Ovary (tissue), 7 donors: ENCODE measurements at regions not wholly inside any gene's neighbourhood (a gene's known extent, or its start where the extent isn't known, plus 50 kb on each side); places are given as distances from the start of the nearest gene placed in this dataset.

Source experiments
- DNase-seq, 5 donors: peaks; one replicate each; pipeline ENCODE4 v3.0.0-alpha.2; 2019 to 2020
- H3K27ac ChIP-seq, 2 donors: fragments of 200-600 bp; one replicate each; pipeline versions ENCODE4 v1.5.1 to v1.8.0; 2019 to 2022
- H3K27me3 ChIP-seq: fragments of 200-600 bp; one replicate; pipeline ENCODE4 v1.8.0; 2022
- H3K36me3 ChIP-seq: fragments of 200-600 bp; sonication (generic); one replicate; pipeline ENCODE4 v1.5.1; 2019
- H3K4me1 ChIP-seq: one replicate; pipeline ENCODE4 v1.8.1; 2013; ENCODE audit warnings: mild to moderate bottlenecking, moderate library complexity; ENCODE audit not compliant: insufficient read depth
- H3K4me3 ChIP-seq: fragments of 200-600 bp; sonication (generic); one replicate; pipeline ENCODE4 v1.5.1; 2017
- H3K9me3 ChIP-seq, 2 donors: fragments of 200-600 bp in 1 of 2; sonication (generic) in 1 of 2; one replicate each; pipeline versions ENCODE4 v1.5.1 to v1.8.1; 2013 to 2019; ENCODE audit warnings: mild to moderate bottlenecking in 1 of 2, moderate library complexity in 1 of 2
- EP300 ChIP-seq: sonication (generic); formaldehyde crosslinking; IDR thresholded peaks from one replicate; pipeline ENCODE4 v1.6.1; 2017; ENCODE audit warnings: antibody characterized with exemption
- POLR2A ChIP-seq: fragments of 450-650 bp; IDR thresholded peaks from one replicate; pipeline ENCODE4 v1.6.1; 2017; ENCODE audit warnings: antibody characterized with exemption, mild to moderate bottlenecking, moderate library complexity
- WGBS, 3 donors: extraction: QIAGEN DNeasy Blood & Tissue Kit in 1 of 3; methylation state at CpG; one replicate each; pipeline versions ENCODE4 v1.1.5 to v1.1.7; 2013 to 2017; 5-methylcytosine and 5-hydroxymethylcytosine counted together
- intact Hi-C, 4 donors: fragments of 100-400 bp; cut with DNase I; formaldehyde crosslinking; loops; one replicate each; pipeline versions ENCODE4 v1.11.0 to v1.15.1; 2022 to 2023
- TF ChIP-seq, protein P1 (sequence below), 3 donors: fragments of 450-650 bp in 2 of 3; fragments of 200-600 bp in 1 of 3; IDR thresholded peaks; one replicate each; pipeline versions ENCODE4 v1.5.1 to v1.8.0; 2016 to 2022; ENCODE audit warnings: antibody characterized with exemption in 3 of 3, mild to moderate bottlenecking in 1 of 3
- donor health status: DM: no; HTN: no; CAD: no; lungs with moderate emphysema.
- donor health status: DM: no; HTN: no; CAD: no.
- donor health status: Bipolar disorder and iron deficiency.
- donor health status: DM: no; HTN: no; CAD: no.
- donor health status: DM: yes; HTN: yes; CAD: no.

DNA sequence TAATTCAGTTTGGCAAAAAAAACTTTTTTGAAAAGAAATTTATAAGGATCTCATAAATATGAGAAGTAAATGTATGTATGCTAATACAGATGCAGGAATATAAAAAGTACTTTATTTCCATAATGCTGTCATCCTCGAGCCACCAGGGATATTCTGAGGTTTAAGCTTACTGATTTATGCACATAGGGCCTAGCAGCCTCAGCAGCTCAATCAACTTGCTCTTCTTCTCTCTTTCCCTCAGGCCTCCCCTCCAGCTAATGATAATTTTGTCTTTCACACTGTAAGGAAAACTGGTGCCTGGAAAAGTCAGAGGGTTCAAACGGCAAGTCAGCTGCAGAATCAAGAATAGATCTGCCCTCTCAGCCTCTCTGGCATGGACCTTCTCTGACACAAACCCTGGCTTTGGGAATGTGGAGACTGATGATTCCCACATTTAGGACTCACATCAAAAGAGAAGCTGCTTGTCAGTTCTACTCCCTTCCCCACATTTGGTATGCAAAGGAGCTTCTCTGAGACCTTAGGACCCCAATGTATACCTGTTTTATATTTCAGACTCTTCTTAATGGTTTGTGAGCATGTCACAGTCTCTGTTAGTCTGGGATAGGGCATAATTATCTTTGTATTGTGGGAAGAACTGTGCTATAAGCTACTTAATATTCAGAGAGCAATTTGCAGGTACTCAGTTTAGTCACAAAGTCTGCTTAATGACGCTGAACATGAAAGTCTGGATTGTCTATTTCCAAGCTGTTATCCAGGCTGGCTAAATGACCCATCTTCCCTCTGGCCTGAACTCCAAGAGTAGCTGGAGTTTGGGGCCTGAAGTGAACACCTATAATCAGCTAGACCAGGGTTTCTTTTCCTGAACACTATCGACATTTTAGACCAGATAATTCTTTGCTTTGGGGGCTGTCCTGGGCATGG, 52.1 kb upstream of the DIPK1A start:
- DNase-seq = no peak
- Histone ChIP-seq H3K27me3 (no peaks in the 10 kb centered on the region), H3K27ac (no peak overlapping the region), H3K9me3 (no peaks in the 10 kb centered on the region), H3K36me3 (no peaks in the 10 kb centered on the region), H3K4me3 (no peak overlapping the region), H3K4me1 (no peaks in the 10 kb centered on the region)
- intact Hi-C loops = no loop called here
- WGBS, 3 donors = 80 to 86% (median 82%) methylated on average over 4 of the region's 4 CpGs
- TF ChIP-seq POLR2A = no peak
- TF ChIP-seq, protein P1, sequence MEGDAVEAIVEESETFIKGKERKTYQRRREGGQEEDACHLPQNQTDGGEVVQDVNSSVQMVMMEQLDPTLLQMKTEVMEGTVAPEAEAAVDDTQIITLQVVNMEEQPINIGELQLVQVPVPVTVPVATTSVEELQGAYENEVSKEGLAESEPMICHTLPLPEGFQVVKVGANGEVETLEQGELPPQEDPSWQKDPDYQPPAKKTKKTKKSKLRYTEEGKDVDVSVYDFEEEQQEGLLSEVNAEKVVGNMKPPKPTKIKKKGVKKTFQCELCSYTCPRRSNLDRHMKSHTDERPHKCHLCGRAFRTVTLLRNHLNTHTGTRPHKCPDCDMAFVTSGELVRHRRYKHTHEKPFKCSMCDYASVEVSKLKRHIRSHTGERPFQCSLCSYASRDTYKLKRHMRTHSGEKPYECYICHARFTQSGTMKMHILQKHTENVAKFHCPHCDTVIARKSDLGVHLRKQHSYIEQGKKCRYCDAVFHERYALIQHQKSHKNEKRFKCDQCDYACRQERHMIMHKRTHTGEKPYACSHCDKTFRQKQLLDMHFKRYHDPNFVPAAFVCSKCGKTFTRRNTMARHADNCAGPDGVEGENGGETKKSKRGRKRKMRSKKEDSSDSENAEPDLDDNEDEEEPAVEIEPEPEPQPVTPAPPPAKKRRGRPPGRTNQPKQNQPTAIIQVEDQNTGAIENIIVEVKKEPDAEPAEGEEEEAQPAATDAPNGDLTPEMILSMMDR (IDR thresholded peaks at IDR 0.05) = no peak
- no peak for TF ChIP-seq EP300

DNA sequence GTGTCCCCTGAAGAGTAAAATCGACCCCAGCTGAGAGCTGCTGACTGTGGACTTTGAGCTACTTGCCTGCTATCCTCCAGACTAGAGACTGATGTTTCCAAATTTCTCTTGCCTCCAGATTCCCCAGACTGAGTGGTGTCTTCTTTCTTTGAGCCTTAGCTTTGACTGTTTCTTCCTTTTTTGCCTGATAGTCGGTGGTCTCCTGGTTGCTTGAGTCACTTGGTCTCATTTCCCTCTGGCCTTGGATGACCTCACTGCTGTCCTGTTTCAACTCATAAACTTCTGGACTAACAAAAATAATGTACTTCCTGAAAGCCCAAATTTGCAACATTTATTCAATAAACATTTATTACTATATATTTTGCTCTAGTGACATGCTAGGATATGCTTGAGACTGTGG, 52.9 kb upstream of the DIPK1A start:
- no peaks in the 10 kb centered on the region for H3K27me3 ChIP-seq
- intact Hi-C loops = no loop called here
- 39 to 59% (median 52%) methylated on average over 2 of the region's 2 CpGs for WGBS, 3 donors
- no peak overlapping the region for H3K27ac ChIP-seq
- TF ChIP-seq POLR2A = no peak
- DNase-seq = no peak
- H3K9me3 ChIP-seq = no peaks in the 10 kb centered on the region
- no peaks in the 10 kb centered on the region for H3K4me1 ChIP-seq
- H3K4me3 ChIP-seq = no peak overlapping the region
- H3K36me3 ChIP-seq = no peaks in the 10 kb centered on the region

DNA sequence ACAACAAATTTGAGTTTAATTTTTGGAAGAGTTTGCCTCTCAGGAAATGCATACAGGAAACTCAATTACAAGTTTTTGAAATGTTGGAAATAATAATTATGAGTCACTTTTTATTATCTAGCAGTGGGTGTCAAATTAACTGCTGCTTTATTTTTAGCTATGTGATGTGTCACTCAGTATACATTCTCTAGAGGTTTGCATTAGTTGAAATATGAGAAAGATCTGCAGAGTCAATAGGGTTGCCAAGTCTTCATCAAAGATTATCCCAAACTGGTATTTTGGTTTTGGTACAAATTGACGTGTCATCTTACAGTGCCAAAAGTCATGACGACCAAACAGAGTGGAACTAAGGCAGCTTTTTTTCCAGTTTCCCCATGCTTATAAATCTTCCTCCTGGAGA, 54.3 kb upstream of the DIPK1A start:
- Histone ChIP-seq H3K27ac (no peak overlapping the region), H3K36me3 (no peaks in the 10 kb centered on the region), H3K9me3 (no peaks in the 10 kb centered on the region), H3K27me3 (no peaks in the 10 kb centered on the region), H3K4me3 (no peak overlapping the region), H3K4me1 (no peaks in the 10 kb centered on the region)
- 31 to 39% (median 38%) methylated on average over 2 of the region's 2 CpGs for WGBS, 3 donors
- TF ChIP-seq POLR2A (no peak), EP300 (no peak)
- TF ChIP-seq, protein P1 (IDR thresholded peaks at IDR 0.05) = no peak
- DNase-seq = no peak
- intact Hi-C loops = no loop called here

DNA sequence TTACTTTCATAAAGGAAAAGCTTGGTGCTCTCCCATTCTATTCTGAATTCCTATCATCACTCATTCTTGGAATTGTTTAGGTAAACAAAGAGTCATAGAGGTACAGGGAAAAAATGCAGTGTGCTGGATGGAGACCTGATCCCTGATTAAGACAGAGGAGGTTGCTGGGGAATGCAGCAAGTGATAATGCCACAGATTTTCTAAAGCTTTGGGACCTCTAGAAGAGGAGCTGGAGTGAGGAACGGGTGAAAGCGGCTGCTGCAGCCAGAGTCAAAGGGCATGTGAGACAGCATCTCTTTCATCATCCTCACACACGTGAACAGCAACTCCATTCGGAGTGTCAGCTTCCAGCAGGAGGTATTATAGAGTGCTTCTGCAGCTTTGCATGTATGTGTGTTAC, 54.9 kb upstream of the DIPK1A start:
- intact Hi-C loops = no loop called here
- no peak overlapping the region for H3K4me3 ChIP-seq
- WGBS, 3 donors = 14 to 30% (median 24%) methylated on average over 4 of the region's 4 CpGs
- DNase-seq = no peak
- no peaks in the 10 kb centered on the region for H3K4me1 ChIP-seq
- H3K9me3 ChIP-seq = no peaks in the 10 kb centered on the region
- H3K36me3 ChIP-seq = no peaks in the 10 kb centered on the region
- TF ChIP-seq, protein P1 (IDR thresholded peaks at IDR 0.05) = no peak
- TF ChIP-seq POLR2A = no peak
- no peak for TF ChIP-seq EP300
- no peak overlapping the region for H3K27ac ChIP-seq
- H3K27me3 ChIP-seq = no peaks in the 10 kb centered on the region

DNA sequence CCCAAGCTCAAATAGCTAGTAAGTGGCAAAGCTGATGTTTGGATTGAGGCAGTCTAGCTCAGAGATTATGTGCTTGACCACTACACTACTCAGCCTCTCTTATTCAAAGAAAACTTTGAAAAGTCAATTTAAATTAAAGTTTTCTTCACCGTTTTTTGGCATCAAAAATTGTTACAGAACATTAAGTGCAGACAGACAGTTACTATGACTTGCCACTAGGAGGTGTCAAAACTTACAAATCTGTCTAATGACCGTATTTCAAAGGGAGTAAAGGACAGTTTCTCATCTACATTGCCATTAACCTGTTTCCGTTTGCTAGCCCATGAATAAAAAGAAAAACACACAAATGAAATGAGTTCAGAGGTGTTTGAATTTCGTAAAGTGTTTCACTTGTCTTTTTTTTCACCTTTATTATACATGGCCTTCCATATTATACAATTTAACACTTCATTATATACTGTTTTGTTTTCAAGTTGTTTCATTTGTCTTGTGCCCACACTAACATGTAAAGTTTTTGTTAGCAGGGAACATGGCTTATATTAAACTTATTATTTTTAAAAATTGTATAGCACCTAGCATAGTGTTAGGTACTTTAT, 57.4 kb upstream of the MTF2 start:
- TF ChIP-seq, protein P1 (IDR thresholded peaks at IDR 0.05) = peak in 2 of 3 donors; percentile 18 to 19
- no peak for TF ChIP-seq EP300
- Histone ChIP-seq H3K27ac (no peak overlapping the region), H3K27me3 (no peaks in the 10 kb centered on the region), H3K4me1 (no peaks in the 10 kb centered on the region), H3K9me3 (no peaks in the 10 kb centered on the region), H3K36me3 (no peaks in the 10 kb centered on the region), H3K4me3 (no peak overlapping the region)
- DNase-seq = no peak
- intact Hi-C loops = no loop called here
- 4 to 6% (median 5%) methylated on average over 4 of the region's 4 CpGs for WGBS, 3 donors
